ENCODE measurements at regions not wholly inside any gene's neighbourhood (a gene's known extent, or its start where the extent isn't known, plus 50 kb on each side); places are given as distances from the start of the nearest gene placed in this dataset.
"Not testable (repeated sequence)": the region's sequence is repeated elsewhere in the genome, so short reads cannot be mapped to it uniquely, and the experiment has no call there.

DNA sequence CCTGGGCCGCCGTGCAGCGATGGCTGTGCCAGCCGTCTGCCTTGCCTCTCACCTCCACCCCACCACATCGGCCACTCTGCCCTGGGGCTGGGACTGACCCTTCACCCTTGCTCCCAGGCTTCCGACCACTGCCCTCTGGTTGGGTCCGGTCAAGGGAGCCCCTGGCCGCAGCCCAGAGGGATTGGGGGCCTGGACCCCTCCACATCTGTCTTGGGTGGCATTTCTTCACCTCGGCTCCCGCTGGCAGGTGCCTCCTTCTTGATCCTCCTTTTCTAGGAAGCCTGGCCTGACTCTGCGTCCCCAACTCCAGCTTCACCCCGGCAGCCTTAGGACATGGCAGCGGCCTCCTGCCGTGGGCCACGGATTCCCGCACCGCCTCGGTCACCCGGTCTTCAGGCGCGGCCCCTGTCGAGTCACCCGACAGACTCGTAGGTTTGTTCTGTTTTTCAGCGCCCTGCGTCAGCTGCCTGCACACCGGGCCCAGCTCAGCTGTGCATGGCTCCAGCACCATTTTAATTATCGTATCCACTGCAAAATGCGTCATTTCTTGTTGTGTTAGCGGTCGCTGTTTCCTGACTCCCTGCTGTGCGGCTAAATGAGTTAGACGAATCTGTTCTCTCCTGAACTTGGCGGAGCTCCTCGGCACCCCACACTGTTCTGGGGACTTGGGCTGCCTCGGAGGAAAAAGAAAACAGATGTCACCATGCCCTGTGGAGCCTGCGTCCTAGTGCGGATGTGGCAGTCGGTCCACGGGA lies 124.0 kb downstream of the FAM53A start:
- ATAC-seq (ENCODE audit: low read depth), result no peak
- H3K36me3 Mint-ChIP-seq, result no peaks in the 10 kb centered on the region

DNA sequence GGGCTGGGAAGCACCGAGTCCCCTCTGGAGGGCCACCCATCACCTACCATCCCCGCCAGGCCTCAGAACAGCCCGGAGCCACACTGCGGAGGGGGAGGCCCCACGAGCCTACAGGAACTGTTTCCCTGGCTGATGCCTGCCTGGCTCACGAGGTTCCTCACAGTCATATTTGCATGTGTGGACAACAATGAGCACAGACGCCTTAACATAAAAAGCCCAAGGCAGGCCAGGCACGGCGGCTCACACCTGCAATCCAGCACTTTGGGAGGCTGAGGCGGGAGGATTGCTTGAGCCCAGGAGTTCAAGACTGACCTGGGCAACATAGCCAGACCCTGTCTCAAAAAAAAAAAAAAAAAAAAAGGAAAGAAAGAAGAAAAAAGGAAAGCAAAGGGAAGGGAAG lies 125.9 kb downstream of the FAM53A start:
- Mint-ChIP-seq H3K27ac (no peak overlapping the region), H3K27me3 (peaks cover 24% of the 10 kb centered on the region), H3K36me3 (no peaks in the 10 kb centered on the region), H3K4me3 (no peak overlapping the region), H3K4me1 (no peaks in the 10 kb centered on the region), H3K9me3 (no peaks in the 10 kb centered on the region)
- DNase-seq (ENCODE audit: low spot score in 2 of 2) (no peak), ATAC-seq (ENCODE audit: low read depth) (no peak)

More for the DNA sequence above, 124.0 kb downstream of the FAM53A start:
- DNase-seq (ENCODE audit: low spot score in 2 of 2), result no peak
- H3K4me1 Mint-ChIP-seq, result no peaks in the 10 kb centered on the region
- no peaks in the 10 kb centered on the region for H3K9me3 Mint-ChIP-seq
- peaks cover 29% of the 10 kb centered on the region for H3K27me3 Mint-ChIP-seq
- H3K4me3 Mint-ChIP-seq, result no peak overlapping the region
- no peak overlapping the region for H3K27ac Mint-ChIP-seq

DNA sequence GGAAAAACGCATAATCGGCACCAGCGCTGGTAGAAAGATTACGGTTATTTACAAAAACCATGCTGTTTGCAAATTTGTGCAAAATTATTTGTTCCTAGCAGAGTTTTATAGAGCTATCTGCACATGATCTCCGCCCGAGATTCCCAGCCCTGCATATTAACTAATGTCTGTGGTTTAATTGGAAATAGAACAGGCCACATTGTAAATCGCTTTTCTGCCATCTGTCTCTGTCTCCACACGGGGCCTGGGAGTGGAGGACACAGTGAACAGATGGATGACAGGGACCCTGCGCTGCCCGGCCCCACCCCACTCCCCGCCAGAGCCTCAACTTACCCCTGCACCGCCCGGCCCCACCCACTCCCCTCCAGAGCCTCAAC lies 126.9 kb downstream of the FAM53A start:
- no peaks in the 10 kb centered on the region for H3K9me3 Mint-ChIP-seq
- H3K36me3 Mint-ChIP-seq, result no peaks in the 10 kb centered on the region
- H3K27me3 Mint-ChIP-seq, result peaks cover 22% of the 10 kb centered on the region
- no peak for ATAC-seq (ENCODE audit: low read depth)
- H3K4me3 Mint-ChIP-seq, result no peak overlapping the region
- DNase-seq (ENCODE audit: low spot score in 2 of 2), result no peak
- no peaks in the 10 kb centered on the region for H3K4me1 Mint-ChIP-seq
- H3K27ac Mint-ChIP-seq, result no peak overlapping the region

DNA sequence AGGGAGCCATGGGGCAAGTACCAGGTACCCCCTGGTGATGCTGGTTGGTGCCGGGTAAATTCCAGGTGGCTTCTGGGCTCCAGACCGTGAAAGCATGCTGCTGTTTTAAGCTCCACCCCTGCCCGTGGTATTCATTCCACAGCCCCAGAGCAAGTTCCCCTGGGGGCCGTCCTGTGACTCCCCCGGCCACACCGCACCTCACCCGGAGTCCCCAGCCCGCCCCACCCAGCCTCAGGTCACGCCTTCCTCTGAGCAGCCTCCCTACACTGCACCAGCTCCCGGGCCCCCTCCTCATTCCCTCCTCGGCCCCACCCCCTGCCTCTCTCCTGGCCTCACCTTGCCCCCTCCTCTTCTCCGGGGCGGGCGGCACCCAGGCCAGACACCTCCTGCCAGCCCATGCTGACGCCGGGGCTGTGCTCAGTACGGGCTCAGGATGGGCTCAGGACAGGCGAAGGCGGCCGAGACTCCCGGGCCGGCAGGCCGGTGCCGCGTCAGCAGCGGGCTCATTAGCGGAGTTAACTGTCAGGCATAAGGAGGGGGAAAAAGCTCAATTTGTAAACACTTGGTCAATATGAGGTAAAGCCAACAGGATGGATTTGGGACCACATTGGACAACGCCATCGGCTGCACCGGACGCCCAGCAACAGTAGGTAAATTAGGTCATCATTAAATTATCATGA lies 127.4 kb downstream of the FAM53A start:
- Mint-ChIP-seq H3K9me3 (no peaks in the 10 kb centered on the region), H3K27me3 (peaks cover 22% of the 10 kb centered on the region), H3K4me1 (no peaks in the 10 kb centered on the region), H3K27ac (no peak overlapping the region), H3K4me3 (no peak overlapping the region), H3K36me3 (no peaks in the 10 kb centered on the region)
- ATAC-seq (ENCODE audit: low read depth) (peak; percentile 85), DNase-seq (ENCODE audit: low spot score in 2 of 2) (no peak)

DNA sequence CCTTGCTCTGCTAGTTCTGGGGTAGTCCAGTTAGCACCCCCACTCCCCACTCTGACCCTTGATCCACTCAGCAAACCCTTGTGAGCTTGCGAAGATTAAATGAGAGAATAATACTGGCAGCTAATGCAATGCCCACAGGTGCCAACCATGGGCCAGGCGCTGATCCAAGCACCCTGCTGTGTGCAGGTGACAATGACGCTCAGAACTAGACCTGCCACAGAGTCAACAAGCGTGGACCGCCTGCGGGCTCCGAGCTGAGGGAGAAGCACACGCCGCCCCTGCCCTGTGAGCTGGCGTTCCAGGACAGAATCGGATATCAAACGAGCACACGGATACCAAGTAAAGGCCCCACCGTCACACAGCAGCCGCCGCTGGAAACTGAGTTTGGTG lies 129.2 kb downstream of the FAM53A start:
- no peaks in the 10 kb centered on the region for H3K4me1 Mint-ChIP-seq
- H3K27ac Mint-ChIP-seq, result no peak overlapping the region
- DNase-seq (ENCODE audit: low spot score in 2 of 2), result no peak
- no peaks in the 10 kb centered on the region for H3K9me3 Mint-ChIP-seq
- no peaks in the 10 kb centered on the region for H3K36me3 Mint-ChIP-seq
- no peak for ATAC-seq (ENCODE audit: low read depth)
- H3K27me3 Mint-ChIP-seq, result peaks cover 18% of the 10 kb centered on the region
- no peak overlapping the region for H3K4me3 Mint-ChIP-seq

DNA sequence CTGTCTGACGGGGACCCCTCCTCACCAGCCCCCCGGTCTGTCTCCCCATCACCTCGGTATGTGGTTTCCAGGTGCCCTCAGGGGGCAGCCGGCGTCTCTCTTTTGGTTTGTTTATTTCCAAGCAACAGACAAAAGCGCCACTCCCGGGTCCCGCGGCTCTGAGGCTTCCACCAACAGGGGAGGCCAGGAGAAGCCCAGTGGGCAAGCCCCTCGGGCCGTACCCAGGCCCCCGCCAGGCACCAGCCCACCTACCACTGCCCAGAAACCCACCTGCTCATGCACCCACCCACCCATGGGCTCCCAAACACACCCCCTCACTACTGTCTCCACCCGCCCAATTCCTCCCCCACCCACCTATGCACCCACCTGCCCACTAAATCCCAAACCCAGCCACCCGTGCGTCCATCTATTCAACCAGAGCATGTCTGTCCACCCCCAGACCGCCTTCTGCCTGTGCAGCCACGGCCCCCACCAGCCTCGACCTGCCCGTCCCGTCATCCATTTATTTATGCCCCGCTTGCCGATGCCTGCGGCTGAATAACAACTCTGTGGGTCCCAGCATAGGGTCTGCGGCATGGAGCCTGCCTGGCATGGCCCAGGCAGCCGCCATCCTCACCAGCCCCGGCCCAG lies 129.8 kb downstream of the FAM53A start:
- ATAC-seq (ENCODE audit: low read depth) (no peak), DNase-seq (ENCODE audit: low spot score in 2 of 2) (no peak)
- Mint-ChIP-seq H3K36me3 (no peaks in the 10 kb centered on the region), H3K4me1 (no peaks in the 10 kb centered on the region), H3K27ac (no peak overlapping the region), H3K27me3 (peaks cover 18% of the 10 kb centered on the region), H3K9me3 (no peaks in the 10 kb centered on the region), H3K4me3 (no peak overlapping the region)

DNA sequence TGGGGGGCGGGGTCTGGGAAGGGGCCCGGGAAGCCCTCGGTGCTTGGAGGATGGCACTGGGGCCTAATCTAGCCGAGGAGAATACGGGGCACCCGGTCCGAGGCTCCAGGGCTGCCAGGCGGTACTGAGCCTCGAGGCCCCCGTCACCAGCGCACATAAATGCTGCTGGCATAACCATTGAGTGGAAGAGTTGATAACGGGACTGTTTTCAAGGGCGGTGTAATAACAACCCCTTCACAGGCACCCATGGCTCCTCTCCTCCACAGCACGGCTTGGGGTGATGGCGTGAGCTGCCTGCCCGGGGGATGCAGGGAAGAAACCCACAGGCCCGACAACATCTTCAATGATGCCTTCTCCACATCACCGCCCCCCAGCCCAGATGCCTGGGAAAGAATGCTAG lies 130.7 kb downstream of the FAM53A start:
- Mint-ChIP-seq H3K27me3 (peaks cover 19% of the 10 kb centered on the region), H3K4me3 (no peak overlapping the region), H3K36me3 (no peaks in the 10 kb centered on the region), H3K27ac (no peak overlapping the region), H3K4me1 (no peaks in the 10 kb centered on the region), H3K9me3 (no peaks in the 10 kb centered on the region)
- ATAC-seq (ENCODE audit: low read depth) (no peak), DNase-seq (ENCODE audit: low spot score in 2 of 2) (no peak)

DNA sequence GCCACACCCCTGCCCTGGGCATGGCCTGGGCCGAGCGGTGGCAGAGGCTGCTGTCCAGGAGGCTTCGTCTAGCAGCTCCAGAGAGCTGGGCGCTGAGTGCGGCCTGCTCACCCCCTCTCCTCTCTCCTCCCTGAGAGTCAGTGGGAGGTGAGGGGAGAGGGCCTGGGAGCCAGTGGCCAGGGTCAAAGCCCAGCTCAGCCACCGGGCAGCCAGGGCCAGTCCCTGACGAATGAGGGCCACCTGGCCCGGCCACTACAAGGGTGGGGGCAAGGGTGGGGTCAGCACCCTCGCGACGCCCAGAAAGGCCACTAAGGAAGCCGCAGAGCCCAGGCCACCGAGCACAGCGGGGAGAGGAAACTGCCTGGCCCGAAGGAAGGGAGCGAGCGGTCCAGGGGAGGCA lies 131.7 kb downstream of the FAM53A start:
- DNase-seq (ENCODE audit: low spot score in 2 of 2), result no peak
- H3K36me3 Mint-ChIP-seq, result no peaks in the 10 kb centered on the region
- H3K9me3 Mint-ChIP-seq, result no peaks in the 10 kb centered on the region
- H3K27me3 Mint-ChIP-seq, result peaks cover 21% of the 10 kb centered on the region
- H3K4me1 Mint-ChIP-seq, result no peaks in the 10 kb centered on the region
- no peak overlapping the region for H3K4me3 Mint-ChIP-seq
- no peak overlapping the region for H3K27ac Mint-ChIP-seq
- ATAC-seq (ENCODE audit: low read depth), result no peak

DNA sequence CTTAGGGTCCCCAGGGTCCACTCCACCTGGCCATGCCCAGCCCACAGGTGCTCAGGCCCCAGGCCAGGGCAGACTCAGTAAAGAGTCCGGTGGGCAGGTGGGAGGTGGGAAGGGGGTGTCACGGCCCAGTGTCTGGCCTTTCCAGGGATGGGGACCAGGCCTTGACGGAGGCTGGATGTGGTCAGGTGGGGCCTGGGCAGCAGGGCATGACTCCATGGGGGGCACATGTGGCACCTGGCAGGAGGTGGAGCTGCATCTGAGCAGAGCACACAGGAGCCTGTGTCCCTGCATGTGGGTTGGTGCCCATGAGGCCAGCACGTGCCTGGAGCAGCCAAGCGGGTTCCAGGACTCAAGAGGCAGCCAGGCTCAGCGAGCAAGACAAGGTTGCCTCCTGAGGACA lies 132.9 kb downstream of the FAM53A start:
- no peaks in the 10 kb centered on the region for H3K4me1 Mint-ChIP-seq
- H3K27ac Mint-ChIP-seq, result no peak overlapping the region
- DNase-seq (ENCODE audit: low spot score in 2 of 2) (no peak), ATAC-seq (ENCODE audit: low read depth) (no peak)
- no peaks in the 10 kb centered on the region for H3K9me3 Mint-ChIP-seq
- no peak overlapping the region for H3K4me3 Mint-ChIP-seq
- peaks cover 18% of the 10 kb centered on the region for H3K27me3 Mint-ChIP-seq
- H3K36me3 Mint-ChIP-seq, result no peaks in the 10 kb centered on the region

DNA sequence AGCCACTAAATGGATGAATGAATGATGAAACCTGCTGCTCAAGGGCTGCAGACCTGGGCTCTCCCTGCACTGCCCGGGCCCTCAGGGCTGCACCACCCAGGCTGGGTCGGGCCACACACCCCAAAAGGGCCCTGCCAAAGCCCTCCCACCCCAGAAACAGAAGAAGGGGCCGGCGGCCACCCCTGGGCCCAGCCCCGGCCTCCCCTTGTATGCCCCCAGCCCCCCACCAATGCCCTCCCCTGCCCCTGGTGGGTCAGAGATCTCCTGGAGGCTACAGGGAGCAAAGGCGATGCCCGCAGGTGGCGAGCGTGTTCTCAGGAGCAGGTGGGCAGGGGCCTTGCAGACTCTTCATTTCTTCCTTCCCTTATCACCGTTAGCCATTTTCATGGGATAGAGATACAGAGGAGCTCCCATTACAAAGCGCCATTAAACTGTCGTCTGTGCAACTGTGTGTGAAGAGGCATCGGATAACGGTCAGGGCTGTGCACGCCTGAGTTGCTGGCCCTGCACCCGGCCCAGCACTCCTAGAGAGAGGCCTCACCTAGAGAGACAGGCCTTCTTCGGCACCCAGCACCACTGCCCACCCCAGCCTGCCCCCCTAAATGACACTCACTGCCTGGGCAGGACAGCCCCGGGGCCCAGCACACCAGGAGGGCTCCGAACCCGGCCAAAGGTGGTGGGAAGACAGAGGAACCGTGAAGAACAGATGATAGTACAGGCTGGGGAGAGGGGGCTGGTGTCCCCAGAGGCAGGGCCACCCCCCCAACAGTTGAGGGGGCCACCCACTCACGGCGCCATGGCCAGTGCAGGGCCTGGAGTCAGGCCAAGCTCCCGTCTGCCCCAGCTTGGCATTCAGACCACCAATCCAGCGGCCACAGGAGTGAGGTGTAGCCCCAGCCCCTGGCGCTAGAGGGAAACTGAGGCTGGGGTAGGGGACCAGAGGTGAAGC lies 133.7 kb downstream of the FAM53A start:
- no peaks in the 10 kb centered on the region for H3K4me1 Mint-ChIP-seq
- peaks cover 18% of the 10 kb centered on the region for H3K27me3 Mint-ChIP-seq
- no peaks in the 10 kb centered on the region for H3K9me3 Mint-ChIP-seq
- DNase-seq (ENCODE audit: low spot score in 2 of 2) (no peak), ATAC-seq (ENCODE audit: low read depth) (no peak)
- H3K36me3 Mint-ChIP-seq, result no peaks in the 10 kb centered on the region
- H3K27ac Mint-ChIP-seq, result no peak overlapping the region
- H3K4me3 Mint-ChIP-seq, result no peak overlapping the region

DNA sequence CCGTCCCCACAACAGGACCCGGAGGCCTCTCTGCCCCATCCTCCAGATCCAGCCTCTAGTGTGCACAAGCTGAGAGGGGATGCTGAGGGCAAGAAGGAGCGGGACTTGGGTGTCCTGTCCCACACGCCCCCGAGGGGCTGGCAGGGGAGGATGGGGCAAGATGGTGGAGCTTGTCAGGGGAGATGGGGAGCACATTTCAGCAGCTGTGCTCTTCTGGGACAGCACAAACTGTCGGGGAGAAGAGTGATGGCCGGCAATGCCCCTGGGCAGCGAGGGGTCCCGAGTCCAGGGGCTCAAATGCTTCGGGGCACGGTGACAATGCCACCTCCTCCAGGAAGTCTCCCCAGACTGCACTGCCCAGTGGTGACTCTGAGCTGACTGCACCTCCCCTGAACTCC lies 134.5 kb downstream of the FAM53A start:
- Mint-ChIP-seq H3K27ac (no peak overlapping the region), H3K27me3 (peaks cover 15% of the 10 kb centered on the region), H3K4me1 (no peaks in the 10 kb centered on the region), H3K4me3 (no peak overlapping the region), H3K9me3 (no peaks in the 10 kb centered on the region), H3K36me3 (no peaks in the 10 kb centered on the region)
- DNase-seq (ENCODE audit: low spot score in 2 of 2) (no peak), ATAC-seq (ENCODE audit: low read depth) (no peak)

DNA sequence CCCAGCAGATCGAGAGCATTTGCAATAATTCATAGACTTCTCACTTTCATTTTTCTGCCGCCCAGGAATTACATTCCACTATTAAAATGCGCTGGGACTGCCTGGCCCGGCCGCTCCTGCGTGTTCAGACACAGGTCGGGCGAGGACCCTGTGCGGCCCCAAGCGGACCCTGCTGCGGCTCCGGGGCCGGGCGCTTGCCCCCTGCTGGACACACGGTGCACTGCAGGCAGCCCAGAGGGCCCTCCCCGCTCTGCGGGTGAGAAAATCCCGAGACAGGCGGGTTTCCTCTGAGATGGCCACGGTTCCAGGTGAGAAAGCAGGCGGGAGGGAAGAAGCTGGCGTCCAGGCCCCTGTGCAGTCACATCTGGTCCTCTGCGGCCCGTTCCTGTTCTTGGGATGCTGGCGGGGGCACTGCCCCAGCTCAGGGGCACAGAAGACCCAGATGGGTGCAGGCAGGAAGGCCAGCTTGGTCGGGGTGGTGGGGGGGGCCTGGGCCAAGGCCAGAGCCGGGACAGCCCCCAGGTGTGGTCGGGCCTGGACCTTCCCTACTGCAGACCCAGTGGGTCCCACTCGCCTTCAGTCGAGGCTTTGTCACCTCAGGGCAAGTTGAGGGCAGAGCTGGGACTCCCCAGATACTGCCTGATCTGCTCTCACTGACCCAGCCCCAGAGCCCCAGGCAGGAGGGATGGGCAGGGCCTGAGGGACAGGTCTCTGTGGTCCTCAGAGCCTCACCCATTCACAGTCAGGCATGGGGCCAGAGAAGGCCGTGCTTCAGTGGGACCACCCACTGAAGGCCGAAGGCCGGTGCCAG lies 135.1 kb downstream of the FAM53A start:
- H3K4me3 Mint-ChIP-seq, H3K9me3 Mint-ChIP-seq, H3K36me3 Mint-ChIP-seq, H3K4me1 Mint-ChIP-seq, H3K27ac Mint-ChIP-seq: not testable (repeated sequence)
- DNase-seq (ENCODE audit: low spot score in 2 of 2) (peak; percentile 63 to 72), ATAC-seq (ENCODE audit: low read depth) (peak; percentile 89)
- H3K27me3 Mint-ChIP-seq, result peaks cover 11% of the 10 kb centered on the region

Data from memory B cell (primary cell).